Body of pancreas (tissue), 4 donors: ENCODE measurements at regions not wholly inside any gene's neighbourhood (a gene's known extent, or its start where the extent isn't known, plus 50 kb on each side); places are given as distances from the start of the nearest gene placed in this dataset.

ENCODE experiments used
- ATAC-seq: fragments of 150-250 bp; one replicate; pipeline ENCODE4 v1.9.1; 2016
- DNase-seq, 4 donors: peaks; one replicate each; pipeline ENCODE4 v3.0.0-alpha.2; 2019
- H3K27ac ChIP-seq, 4 donors: fragments of 200-600 bp; sonication (generic); 1 replicate in 3 of 4; 2 replicates in 1 of 4; pipeline versions ENCODE4 v1.5.1 to v1.6.1; 2016 to 2019; ENCODE audit warnings: mild to moderate bottlenecking in 1 of 4, mixed read lengths in 1 of 4, moderate library complexity in 1 of 4
- H3K27me3 ChIP-seq, 2 donors: fragments of 200-600 bp; sonication (generic); one replicate each; pipeline ENCODE4 v1.6.0; 2016; ENCODE audit warnings: mild to moderate bottlenecking in 1 of 2
- H3K36me3 ChIP-seq, 2 donors: fragments of 200-600 bp; sonication (generic); replicated peaks in 1 of 2; 2 replicates each; pipeline ENCODE4 v1.5.1; 2016; ENCODE audit warnings: low read depth in 2 of 2; ENCODE audit not compliant: insufficient read depth in 1 of 2
- H3K4me1 ChIP-seq: fragments of 200-600 bp; sonication (generic); one replicate; pipeline ENCODE4 v1.6.0; 2016
- H3K4me3 ChIP-seq, 2 donors: fragments of 200-600 bp; sonication (generic); 1 replicate in 1 of 2; 2 replicates in 1 of 2; pipeline ENCODE4 v1.5.1; 2016 to 2019
- H3K9me3 ChIP-seq, 3 donors: fragments of 200-600 bp; sonication (generic); 1 replicate in 2 of 3; 2 replicates in 1 of 3; pipeline ENCODE4 v1.5.1; 2016
- CTCF ChIP-seq, 7 experiments: fragments of 450-650 bp in 4 of 7; fragments of 200-600 bp in 3 of 7; sonication (generic) in 3 of 7; IDR thresholded peaks; one replicate each; pipeline ENCODE4 v1.5.1; 2016 to 2019; ENCODE audit warnings: antibody characterized with exemption in 7 of 7
- POLR2A ChIP-seq, 3 donors: fragments of 450-650 bp; IDR thresholded peaks; one replicate each; pipeline ENCODE4 v1.6.1; 2016; ENCODE audit warnings: antibody characterized with exemption in 3 of 3, mild to moderate bottlenecking in 2 of 3
- WGBS, 2 donors: methylation state at CpG; one replicate each; pipeline ENCODE4 v1.1.5; 2017; 5-methylcytosine and 5-hydroxymethylcytosine counted together
- intact Hi-C: fragments of 100-400 bp; cut with DNase I; formaldehyde crosslinking; loops from one replicate; pipeline ENCODE4 v1.15.1; 2023

DNA sequence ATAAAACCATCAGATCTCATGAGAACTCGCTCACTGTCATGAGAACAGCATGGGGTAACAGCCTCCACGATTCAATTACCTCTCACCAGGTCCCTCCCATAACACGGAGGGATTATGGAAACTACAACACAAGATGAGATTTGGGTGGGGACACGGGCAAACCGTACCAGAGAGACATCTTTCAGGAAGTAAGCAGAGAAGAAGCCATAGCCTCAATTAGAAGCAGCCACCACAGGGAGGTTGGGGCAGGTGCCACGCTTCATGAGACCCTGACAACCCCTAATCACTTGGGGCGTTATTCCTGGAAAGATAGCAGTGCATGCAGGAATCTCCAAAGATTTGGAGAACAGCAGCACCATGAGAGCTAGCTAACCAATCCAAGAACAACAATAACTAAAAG lies 52.9 kb upstream of the SIRPG start:
- ATAC-seq (no peak), DNase-seq (no peak)
- Histone ChIP-seq H3K36me3 (no peaks in the 10 kb centered on the region), H3K4me3 (no peak overlapping the region), H3K27ac (no peak overlapping the region), H3K27me3 (no peaks in the 10 kb centered on the region), H3K9me3 (no peaks in the 10 kb centered on the region), H3K4me1 (no peaks in the 10 kb centered on the region)
- TF ChIP-seq CTCF (IDR thresholded peaks at IDR 0.05) (no peak), POLR2A (IDR thresholded peaks at IDR 0.05) (no peak)
- 33 to 39% methylated on average over 7 of the region's 7 CpGs for WGBS, 2 donors
- intact Hi-C loops, result no loop called here

DNA sequence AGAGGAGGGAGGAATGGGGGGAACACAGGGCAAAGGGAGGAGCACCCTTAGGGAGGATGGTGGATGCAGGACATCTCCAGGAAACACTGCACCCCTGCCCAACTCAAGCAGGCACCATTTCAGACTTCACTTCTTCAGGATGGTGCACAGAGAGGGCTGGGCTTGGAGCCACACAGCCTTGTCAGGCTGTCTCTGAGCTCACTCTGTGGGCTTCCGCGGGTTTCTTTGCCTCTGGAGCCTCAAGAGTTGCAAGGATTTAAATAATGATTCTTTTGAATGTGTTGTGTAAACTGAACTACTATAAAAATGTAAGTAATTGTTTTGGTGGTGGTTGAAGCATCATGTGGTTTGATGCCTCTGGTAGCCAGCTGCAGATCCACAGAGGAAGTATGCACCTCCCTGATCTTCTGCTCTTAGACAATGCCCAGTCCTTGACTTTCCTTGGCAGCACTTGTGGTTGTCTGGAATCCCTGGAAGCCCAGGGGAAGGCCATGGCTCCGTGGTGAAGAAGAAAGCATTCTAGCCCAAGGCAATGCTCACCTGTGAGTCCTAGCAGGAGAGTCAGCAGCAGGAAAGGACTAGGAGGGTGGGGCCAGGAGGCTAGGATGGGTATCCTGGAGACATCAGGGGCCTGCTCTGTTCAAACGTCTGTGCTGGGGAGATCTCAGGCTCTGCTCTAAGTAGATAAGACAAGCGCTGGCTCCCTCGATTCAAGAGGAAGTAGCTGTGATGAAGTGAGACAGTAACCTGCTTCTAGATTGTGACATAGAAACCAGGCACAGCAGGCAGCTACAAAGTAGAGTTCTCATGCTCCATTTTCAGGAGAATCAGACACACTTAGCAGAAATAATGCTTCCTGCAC lies 50.2 kb upstream of the SIRPG start:
- Histone ChIP-seq H3K4me3 (no peak overlapping the region), H3K4me1 (no peaks in the 10 kb centered on the region), H3K36me3 (no peaks in the 10 kb centered on the region), H3K27me3 (no peaks in the 10 kb centered on the region), H3K9me3 (no peaks in the 10 kb centered on the region), H3K27ac (no peak overlapping the region)
- TF ChIP-seq POLR2A (IDR thresholded peaks at IDR 0.05) (no peak), CTCF (IDR thresholded peaks at IDR 0.05) (no peak)
- DNase-seq (no peak), ATAC-seq (no peak)
- 42 to 58% methylated on average over 6 of the region's 6 CpGs for WGBS, 2 donors
- intact Hi-C loops, result no loop called here
